Progenitor cell of endocrine pancreas (in vitro differentiated cells): ENCODE measurements at regions not wholly inside any gene's neighbourhood (a gene's known extent, or its start where the extent isn't known, plus 50 kb on each side); places are given as distances from the start of the nearest gene placed in this dataset.

ENCODE experiments used
- DNase-seq: peaks from one replicate; pipeline ENCODE4 v3.0.0; 2021; ENCODE audit warnings: low spot score; ENCODE audit not compliant: unreplicated experiment
- H3K27ac Mint-ChIP-seq: 2 replicates; pipeline ENCODE4 v1.8.0; 2021; ENCODE audit warnings: mild to moderate bottlenecking, moderate library complexity, mixed read lengths
- H3K27me3 Mint-ChIP-seq: 2 replicates; pipeline ENCODE4 v1.8.0; 2021; ENCODE audit warnings: mixed read lengths
- H3K36me3 Mint-ChIP-seq: 2 replicates; pipeline ENCODE4 v1.8.0; 2022; ENCODE audit warnings: mixed read lengths; ENCODE audit not compliant: insufficient read depth
- H3K4me1 Mint-ChIP-seq: 2 replicates; pipeline ENCODE4 v1.8.0; 2021; ENCODE audit warnings: low read depth, mixed read lengths
- H3K4me3 Mint-ChIP-seq: 2 replicates; pipeline ENCODE4 v1.8.0; 2021; ENCODE audit warnings: low read depth, mild to moderate bottlenecking, moderate library complexity, mixed read lengths
- H3K9me3 Mint-ChIP-seq: 2 replicates; pipeline ENCODE4 v1.8.0; 2021; ENCODE audit warnings: low read depth, mixed read lengths
- TF ChIP-seq, protein P1 (sequence below): fragments of 200-600 bp; sonication (generic); IDR thresholded peaks from one replicate; pipeline ENCODE4 v1.5.0; 2021; ENCODE audit warnings: antibody characterized with exemption, mild to moderate bottlenecking; ENCODE audit not compliant: unreplicated experiment

DNA sequence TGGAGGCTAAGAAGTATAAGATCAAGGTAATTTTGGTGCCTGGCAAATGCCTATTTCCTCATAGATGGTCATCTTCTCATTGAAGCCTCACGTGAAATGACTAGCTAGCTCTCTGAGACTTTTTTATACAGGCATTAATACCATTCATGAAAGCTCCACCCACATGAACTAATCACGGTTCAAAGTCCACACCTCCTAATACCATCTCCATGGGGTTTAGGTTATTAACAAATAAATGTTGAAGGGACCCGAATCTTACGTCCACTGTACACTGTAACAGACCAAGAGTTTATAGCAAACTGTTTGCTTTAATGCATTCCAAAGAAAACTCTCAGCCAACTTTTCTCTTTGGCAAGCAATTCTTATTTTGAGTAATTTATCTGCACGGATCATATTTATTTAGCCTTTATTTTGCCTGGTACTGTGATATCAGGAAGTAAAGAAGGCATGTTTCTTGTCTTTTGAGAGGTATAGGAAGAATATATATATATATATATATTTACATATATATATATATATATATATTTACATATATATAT, 296.1 kb upstream of the LRRC7 start:
- Mint-ChIP-seq H3K9me3 (no peaks in the 10 kb centered on the region), H3K4me3 (no peak overlapping the region), H3K27ac (no peak overlapping the region), H3K4me1 (peaks cover 24% of the 10 kb centered on the region), H3K36me3 (no peaks in the 10 kb centered on the region), H3K27me3 (no peaks in the 10 kb centered on the region)
- no peak for DNase-seq
- TF ChIP-seq, protein P1, sequence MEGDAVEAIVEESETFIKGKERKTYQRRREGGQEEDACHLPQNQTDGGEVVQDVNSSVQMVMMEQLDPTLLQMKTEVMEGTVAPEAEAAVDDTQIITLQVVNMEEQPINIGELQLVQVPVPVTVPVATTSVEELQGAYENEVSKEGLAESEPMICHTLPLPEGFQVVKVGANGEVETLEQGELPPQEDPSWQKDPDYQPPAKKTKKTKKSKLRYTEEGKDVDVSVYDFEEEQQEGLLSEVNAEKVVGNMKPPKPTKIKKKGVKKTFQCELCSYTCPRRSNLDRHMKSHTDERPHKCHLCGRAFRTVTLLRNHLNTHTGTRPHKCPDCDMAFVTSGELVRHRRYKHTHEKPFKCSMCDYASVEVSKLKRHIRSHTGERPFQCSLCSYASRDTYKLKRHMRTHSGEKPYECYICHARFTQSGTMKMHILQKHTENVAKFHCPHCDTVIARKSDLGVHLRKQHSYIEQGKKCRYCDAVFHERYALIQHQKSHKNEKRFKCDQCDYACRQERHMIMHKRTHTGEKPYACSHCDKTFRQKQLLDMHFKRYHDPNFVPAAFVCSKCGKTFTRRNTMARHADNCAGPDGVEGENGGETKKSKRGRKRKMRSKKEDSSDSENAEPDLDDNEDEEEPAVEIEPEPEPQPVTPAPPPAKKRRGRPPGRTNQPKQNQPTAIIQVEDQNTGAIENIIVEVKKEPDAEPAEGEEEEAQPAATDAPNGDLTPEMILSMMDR = no peak

DNA sequence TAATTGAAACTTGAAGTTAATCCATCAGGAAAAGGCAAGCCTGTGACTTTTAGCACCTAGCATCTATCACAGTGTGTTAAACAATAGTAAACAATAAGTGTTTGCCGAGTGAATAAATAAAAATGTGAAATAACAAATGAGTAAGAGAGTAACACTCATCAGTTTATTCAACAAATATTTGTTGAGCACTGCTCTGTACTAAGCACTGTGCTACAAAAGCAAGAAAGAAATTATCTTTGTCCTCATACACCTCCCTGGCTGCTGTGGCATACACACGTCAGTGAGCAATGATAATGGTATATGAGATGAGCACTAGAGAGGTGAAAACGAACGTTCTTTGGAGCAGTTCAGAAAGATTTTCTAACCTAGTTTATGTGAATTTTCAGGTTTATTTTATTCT, 295.0 kb upstream of the LRRC7 start:
- H3K4me1 Mint-ChIP-seq = peaks cover 23% of the 10 kb centered on the region
- no peak overlapping the region for H3K27ac Mint-ChIP-seq
- no peak for DNase-seq
- TF ChIP-seq, protein P1 = no peak
- no peaks in the 10 kb centered on the region for H3K36me3 Mint-ChIP-seq
- no peaks in the 10 kb centered on the region for H3K27me3 Mint-ChIP-seq
- H3K4me3 Mint-ChIP-seq = no peak overlapping the region
- H3K9me3 Mint-ChIP-seq = no peaks in the 10 kb centered on the region

DNA sequence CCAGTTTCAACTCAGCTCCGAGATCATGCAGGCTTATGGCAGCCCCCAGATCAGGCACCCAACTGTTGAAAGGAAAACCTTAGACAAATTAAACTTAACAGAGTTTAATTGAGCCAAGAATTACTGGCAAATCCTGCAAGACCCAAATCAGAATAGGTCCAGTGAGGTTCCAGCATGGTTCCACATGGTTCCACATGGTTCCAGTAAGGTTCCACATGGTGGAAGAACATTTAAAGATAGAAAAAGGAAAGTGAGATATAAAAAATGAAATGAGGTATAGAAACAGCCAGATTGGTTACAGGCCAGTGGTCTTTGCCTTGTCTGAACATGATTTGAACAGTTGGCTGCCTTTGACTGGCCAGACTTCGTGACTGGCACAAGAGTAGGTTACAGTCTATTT, 288.8 kb upstream of the LRRC7 start:
- Mint-ChIP-seq H3K4me1 (peaks cover 15% of the 10 kb centered on the region), H3K27me3 (no peaks in the 10 kb centered on the region), H3K9me3 (no peaks in the 10 kb centered on the region), H3K36me3 (no peaks in the 10 kb centered on the region), H3K27ac (no peak overlapping the region), H3K4me3 (no peak overlapping the region)
- no peak for DNase-seq
- TF ChIP-seq, protein P1 = no peak

DNA sequence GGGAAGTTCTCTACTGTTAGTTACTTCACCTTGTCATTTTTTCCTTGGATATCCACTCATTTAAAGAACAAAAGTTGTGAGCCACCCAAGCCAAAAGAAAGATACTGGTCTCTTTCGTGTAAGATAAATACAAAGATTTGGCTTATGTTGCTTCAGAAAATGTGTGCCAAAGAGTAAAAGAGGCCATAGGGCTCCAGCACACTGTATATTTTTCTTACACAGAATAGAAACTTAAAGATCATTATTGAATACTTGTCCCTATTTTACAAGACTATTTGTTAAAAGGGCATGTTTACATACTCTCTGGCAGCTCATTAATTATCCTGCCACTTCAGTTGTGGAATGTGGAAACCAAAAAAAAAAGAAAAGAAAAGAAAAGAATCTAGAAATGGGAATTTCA, 284.2 kb upstream of the LRRC7 start:
- no peaks in the 10 kb centered on the region for H3K36me3 Mint-ChIP-seq
- TF ChIP-seq, protein P1 = no peak
- H3K4me3 Mint-ChIP-seq = peak overlapping the region; percentile 12
- H3K27me3 Mint-ChIP-seq = no peaks in the 10 kb centered on the region
- H3K9me3 Mint-ChIP-seq = no peaks in the 10 kb centered on the region
- no peak for DNase-seq
- peaks cover 35% of the 10 kb centered on the region for H3K4me1 Mint-ChIP-seq
- H3K27ac Mint-ChIP-seq = peak overlapping the region; percentile 62

DNA sequence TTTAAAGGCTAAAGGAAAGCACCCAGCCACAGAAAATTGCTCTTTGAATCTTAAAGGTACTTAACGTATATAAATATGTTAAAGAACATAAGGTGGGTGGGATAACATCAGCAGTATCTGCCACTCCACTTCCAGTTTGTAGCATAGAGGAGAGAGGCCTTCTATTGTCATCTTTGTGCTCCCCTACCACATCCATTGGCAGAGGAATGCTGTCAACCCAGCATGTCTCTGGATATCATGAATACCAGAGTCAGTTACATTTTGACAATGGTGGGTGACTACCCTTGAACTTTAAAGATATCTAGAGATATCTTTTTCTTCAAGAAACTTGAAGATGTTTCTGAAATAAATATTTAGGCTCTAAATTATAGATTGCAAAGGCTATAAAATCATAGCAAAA, 283.2 kb upstream of the LRRC7 start:
- peaks cover 35% of the 10 kb centered on the region for H3K4me1 Mint-ChIP-seq
- TF ChIP-seq, protein P1 = no peak
- H3K9me3 Mint-ChIP-seq = no peaks in the 10 kb centered on the region
- H3K4me3 Mint-ChIP-seq = no peak overlapping the region
- H3K27me3 Mint-ChIP-seq = no peaks in the 10 kb centered on the region
- DNase-seq = no peak
- no peak overlapping the region for H3K27ac Mint-ChIP-seq
- no peaks in the 10 kb centered on the region for H3K36me3 Mint-ChIP-seq
